Sigmoid colon (tissue), 4 donors: ENCODE measurements at regions not wholly inside any gene's neighbourhood (a gene's known extent, or its start where the extent isn't known, plus 50 kb on each side); places are given as distances from the start of the nearest gene placed in this dataset.

Experiments
- CTCF ChIP-seq, 4 experiments: fragments of 450-650 bp in 3 of 4; fragments of 200-600 bp in 1 of 4; IDR thresholded peaks; one replicate each; pipeline ENCODE4 v1.5.1; 2016 to 2019; ENCODE audit warnings: antibody characterized with exemption in 4 of 4, mild to moderate bottlenecking in 3 of 4, moderate library complexity in 2 of 4
- POLR2A ChIP-seq, 2 donors: fragments of 450-650 bp; IDR thresholded peaks; one replicate each; pipeline ENCODE4 v1.6.1; 2016; ENCODE audit warnings: antibody characterized with exemption in 2 of 2, mild to moderate bottlenecking in 2 of 2, moderate library complexity in 2 of 2
- POLR2AphosphoS5 ChIP-seq, 4 donors: sonication (generic); formaldehyde crosslinking; IDR thresholded peaks; one replicate each; pipeline ENCODE4 v1.6.1; 2017; ENCODE audit warnings: antibody characterized with exemption in 4 of 4

DNA sequence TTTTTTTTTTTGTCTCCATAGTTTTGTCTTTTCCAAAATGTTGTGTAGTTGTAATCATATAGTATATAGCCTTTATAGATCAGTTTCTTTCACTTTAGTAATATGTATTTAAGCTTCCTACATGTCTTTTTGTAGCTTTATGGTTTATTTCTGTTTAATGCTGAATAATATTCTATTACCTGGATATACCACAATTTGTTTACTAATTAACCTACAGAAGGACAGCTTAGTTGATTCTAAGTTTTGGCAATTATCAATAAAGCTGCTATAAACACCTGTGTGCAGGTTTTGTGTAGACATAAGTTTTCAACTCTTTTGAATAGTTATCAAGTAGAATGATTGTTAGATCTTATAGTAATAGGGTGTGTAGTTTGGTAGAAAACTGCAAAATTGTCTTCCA is 130.3 kb upstream of the CARD18 start:
- no peak for TF ChIP-seq POLR2AphosphoS5 (IDR thresholded peaks at IDR 0.05)
- no peak for TF ChIP-seq CTCF (IDR thresholded peaks at IDR 0.05)
- no peak for TF ChIP-seq POLR2A (IDR thresholded peaks at IDR 0.05)
